GM12873 (cell line): ENCODE measurements at regions not wholly inside any gene's neighbourhood (a gene's known extent, or its start where the extent isn't known, plus 50 kb on each side); places are given as distances from the start of the nearest gene placed in this dataset.

ENCODE experiments used
- CTCF ChIP-seq: IDR thresholded peaks from 2 replicates; pipeline ENCODE4 v1.5.1; 2012; ENCODE audit warnings: low read depth, mild to moderate bottlenecking, moderate library complexity, low read length, control low read depth; ENCODE audit not compliant: insufficient read depth; ENCODE audit errors: missing control alignments

- TF ChIP-seq CTCF: no peak
These were observed 53.0 kb upstream of the RAPGEF2 start for GRCh38 chr4:159049780-159050375.

- no peak for TF ChIP-seq CTCF
These were observed 51.4 kb upstream of the RAPGEF2 start for GRCh38 chr4:159051245-159052071.

- no peak for TF ChIP-seq CTCF
These were observed 50.6 kb upstream of the RAPGEF2 start for GRCh38 chr4:159052315-159052714.
